Stromal cell of bone marrow (primary cell): ENCODE measurements at regions not wholly inside any gene's neighbourhood (a gene's known extent, or its start where the extent isn't known, plus 50 kb on each side); places are given as distances from the start of the nearest gene placed in this dataset.
"Not testable (repeated sequence)": the region's sequence is repeated elsewhere in the genome, so short reads cannot be mapped to it uniquely, and the experiment has no call there.

Experiments used
- DNase-seq: peaks from one replicate; pipeline ENCODE4 v3.0.0-alpha.2; 2012; ENCODE audit warnings: low read depth

- no peak for DNase-seq
These were observed 898.0 kb upstream of the EYS start for GRCh38 chr6:66605011-66605410.

GRCh38 chr6:66599541-66599940 is 892.5 kb upstream of the EYS start:
- DNase-seq: no peak

GRCh38 chr6:66578362-66578761 is 871.3 kb upstream of the EYS start:
- DNase-seq: no peak

GRCh38 chr6:66568271-66568670 is 861.2 kb upstream of the EYS start:
- DNase-seq: no peak

GRCh38 chr6:66561479-66561878 is 854.5 kb upstream of the EYS start:
- DNase-seq: no peak

- no peak for DNase-seq
These were observed 851.2 kb upstream of the EYS start for GRCh38 chr6:66558189-66558588.

- no peak for DNase-seq
These were observed 849.9 kb upstream of the EYS start for GRCh38 chr6:66556936-66557335.

GRCh38 chr6:66555082-66555481 is 848.1 kb upstream of the EYS start:
- no peak for DNase-seq

GRCh38 chr6:66553441-66553840 is 846.4 kb upstream of the EYS start:
- no peak for DNase-seq

- peak; percentile 5 for DNase-seq
These were observed 831.6 kb upstream of the EYS start for GRCh38 chr6:66538551-66539135.

- DNase-seq: no peak
These were observed 826.9 kb upstream of the EYS start for GRCh38 chr6:66533921-66534404.

GRCh38 chr6:66526061-66526460 is 819.0 kb upstream of the EYS start:
- DNase-seq: no peak

GRCh38 chr6:66522864-66523263 is 815.8 kb upstream of the EYS start:
- DNase-seq: no peak

- DNase-seq: no peak
These were observed 809.4 kb upstream of the EYS start for GRCh38 chr6:66516377-66516776.

GRCh38 chr6:66508433-66508832 is 801.4 kb upstream of the EYS start:
- DNase-seq: peak; percentile 0

GRCh38 chr6:66499851-66500250 is 792.8 kb upstream of the EYS start:
- no peak for DNase-seq

- DNase-seq: no peak
These were observed 789.6 kb upstream of the EYS start for GRCh38 chr6:66496659-66497058.

GRCh38 chr6:66494643-66495042 is 787.6 kb upstream of the EYS start:
- DNase-seq: not testable (repeated sequence)

- no peak for DNase-seq
These were observed 782.4 kb upstream of the EYS start for GRCh38 chr6:66489269-66489987.

GRCh38 chr6:66481216-66481615 is 774.2 kb upstream of the EYS start:
- no peak for DNase-seq

GRCh38 chr6:66478705-66479104 is 771.7 kb upstream of the EYS start:
- DNase-seq: no peak

GRCh38 chr6:66435321-66435720 is 728.3 kb upstream of the EYS start:
- DNase-seq: no peak

- no peak for DNase-seq
These were observed 722.2 kb upstream of the EYS start for GRCh38 chr6:66429210-66429609.

- no peak for DNase-seq
These were observed 716.0 kb upstream of the EYS start for GRCh38 chr6:66423047-66423446.
